ENCODE measurements at regions not wholly inside any gene's neighbourhood (a gene's known extent, or its start where the extent isn't known, plus 50 kb on each side); places are given as distances from the start of the nearest gene placed in this dataset.

DNA sequence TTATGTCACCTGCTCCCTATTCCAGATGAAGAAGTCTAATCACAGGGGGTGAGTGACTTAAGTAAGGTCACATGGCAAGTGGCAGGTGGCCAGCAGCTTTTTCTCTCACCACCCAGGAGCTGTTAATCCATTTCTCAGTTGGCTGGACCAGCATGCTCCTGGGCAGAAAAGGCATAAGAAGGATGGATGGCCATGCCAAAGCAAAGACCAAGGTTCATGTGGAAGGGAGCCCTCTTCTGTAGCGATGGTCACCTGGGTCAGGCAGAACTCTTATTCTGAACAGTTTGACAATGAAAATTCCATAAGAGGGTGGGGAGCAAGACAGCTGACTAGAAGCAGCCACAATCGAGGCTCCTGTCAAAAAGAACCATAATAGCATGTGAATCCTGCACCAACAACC lies 538.1 kb downstream of the SUCLA2 start:
- Histone ChIP-seq H3K27me3 (ENCODE audit: low read depth) (no peaks in the 10 kb centered on the region), H3K4me1 (no peaks in the 10 kb centered on the region), H3K9me3 (replicated peaks) (peaks cover 16% of the 10 kb centered on the region), H3K27ac (replicated peaks) (no peak overlapping the region), H3K36me3 (no peaks in the 10 kb centered on the region), H3K4me3 (no peak overlapping the region)
- TF ChIP-seq, protein P1, sequence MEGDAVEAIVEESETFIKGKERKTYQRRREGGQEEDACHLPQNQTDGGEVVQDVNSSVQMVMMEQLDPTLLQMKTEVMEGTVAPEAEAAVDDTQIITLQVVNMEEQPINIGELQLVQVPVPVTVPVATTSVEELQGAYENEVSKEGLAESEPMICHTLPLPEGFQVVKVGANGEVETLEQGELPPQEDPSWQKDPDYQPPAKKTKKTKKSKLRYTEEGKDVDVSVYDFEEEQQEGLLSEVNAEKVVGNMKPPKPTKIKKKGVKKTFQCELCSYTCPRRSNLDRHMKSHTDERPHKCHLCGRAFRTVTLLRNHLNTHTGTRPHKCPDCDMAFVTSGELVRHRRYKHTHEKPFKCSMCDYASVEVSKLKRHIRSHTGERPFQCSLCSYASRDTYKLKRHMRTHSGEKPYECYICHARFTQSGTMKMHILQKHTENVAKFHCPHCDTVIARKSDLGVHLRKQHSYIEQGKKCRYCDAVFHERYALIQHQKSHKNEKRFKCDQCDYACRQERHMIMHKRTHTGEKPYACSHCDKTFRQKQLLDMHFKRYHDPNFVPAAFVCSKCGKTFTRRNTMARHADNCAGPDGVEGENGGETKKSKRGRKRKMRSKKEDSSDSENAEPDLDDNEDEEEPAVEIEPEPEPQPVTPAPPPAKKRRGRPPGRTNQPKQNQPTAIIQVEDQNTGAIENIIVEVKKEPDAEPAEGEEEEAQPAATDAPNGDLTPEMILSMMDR (IDR thresholded peaks at IDR 0.05; ENCODE audit: borderline replicate concordance): no peak
- intact Hi-C loops (cut with micrococcal nuclease): no loop called here
- DNase-seq: no peak

DNA sequence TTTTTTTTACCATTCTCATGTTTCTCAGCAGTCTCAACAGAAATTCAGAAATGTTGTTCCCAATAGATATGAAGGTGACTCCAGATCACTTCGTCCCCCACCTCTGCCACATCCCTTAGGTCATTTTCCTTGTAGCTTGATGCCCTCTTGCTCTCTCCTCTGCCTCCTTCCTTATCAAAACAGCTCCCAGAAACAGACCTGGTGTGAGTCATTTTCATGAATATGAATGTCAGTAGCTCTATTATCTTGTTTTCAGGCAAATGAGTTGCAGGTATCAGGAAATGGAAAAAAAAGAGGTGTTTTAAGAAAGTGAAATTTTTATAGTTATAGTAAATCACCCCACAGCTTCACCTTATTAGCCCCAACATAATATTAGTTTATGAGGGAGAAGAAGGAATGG lies 539.3 kb downstream of the SUCLA2 start:
- H3K36me3 ChIP-seq: no peaks in the 10 kb centered on the region
- no peak overlapping the region for H3K27ac ChIP-seq (replicated peaks)
- no peaks in the 10 kb centered on the region for H3K4me1 ChIP-seq
- DNase-seq: no peak
- H3K27me3 ChIP-seq (ENCODE audit: low read depth): no peaks in the 10 kb centered on the region
- H3K9me3 ChIP-seq (replicated peaks): peaks cover 10% of the 10 kb centered on the region
- intact Hi-C loops (cut with micrococcal nuclease): no loop called here
- TF ChIP-seq, protein P1 (IDR thresholded peaks at IDR 0.05; ENCODE audit: borderline replicate concordance): no peak
- H3K4me3 ChIP-seq: no peak overlapping the region

DNA sequence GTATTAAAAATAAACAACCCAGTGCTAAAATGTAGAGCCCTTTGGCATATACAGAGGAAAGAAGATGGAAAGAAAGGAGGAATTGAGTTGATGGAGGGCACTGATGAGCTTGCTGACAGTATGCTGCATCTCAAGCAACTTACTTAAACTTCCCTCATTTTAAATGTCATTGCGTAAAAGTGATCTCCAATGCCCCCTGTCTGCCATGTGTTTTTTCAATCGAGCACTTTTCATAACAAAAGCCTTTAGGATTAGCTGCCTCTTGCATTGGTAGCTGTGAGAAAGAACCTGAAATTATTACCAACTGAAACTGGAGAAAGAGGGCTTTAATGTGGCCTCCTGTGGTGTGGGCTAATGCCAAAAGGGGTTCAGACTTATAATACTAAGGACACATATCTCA lies 541.6 kb downstream of the SUCLA2 start:
- Histone ChIP-seq H3K36me3 (no peaks in the 10 kb centered on the region), H3K27me3 (ENCODE audit: low read depth) (no peaks in the 10 kb centered on the region), H3K4me3 (no peak overlapping the region), H3K27ac (replicated peaks) (no peak overlapping the region), H3K9me3 (replicated peaks) (no peaks in the 10 kb centered on the region), H3K4me1 (no peaks in the 10 kb centered on the region)
- intact Hi-C loops (cut with micrococcal nuclease): no loop called here
- DNase-seq: no peak
- TF ChIP-seq, protein P1 (IDR thresholded peaks at IDR 0.05; ENCODE audit: borderline replicate concordance): no peak

DNA sequence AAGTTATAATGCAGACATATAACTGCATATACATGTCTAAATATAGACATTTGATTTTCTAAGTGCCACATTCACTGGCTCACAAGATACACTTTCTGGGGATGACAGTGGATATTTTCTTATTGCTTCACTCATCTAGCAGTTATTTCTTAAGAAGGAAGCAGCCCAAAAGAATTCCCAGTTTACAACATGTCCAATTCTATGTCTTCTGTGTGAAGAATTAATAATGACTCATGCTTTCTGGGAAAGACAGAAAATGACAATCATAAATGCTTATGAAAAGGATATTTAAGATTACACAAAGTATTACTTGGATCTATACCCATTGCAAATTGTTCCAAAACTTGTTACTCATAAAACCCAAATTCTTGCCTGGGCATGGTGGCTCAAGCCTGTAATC lies 543.4 kb downstream of the SUCLA2 start:
- no peak for DNase-seq
- H3K4me1 ChIP-seq: no peaks in the 10 kb centered on the region
- TF ChIP-seq, protein P1 (IDR thresholded peaks at IDR 0.05; ENCODE audit: borderline replicate concordance): no peak
- H3K36me3 ChIP-seq: no peaks in the 10 kb centered on the region
- intact Hi-C loops (cut with micrococcal nuclease): no loop called here
- H3K4me3 ChIP-seq: no peak overlapping the region
- no peaks in the 10 kb centered on the region for H3K9me3 ChIP-seq (replicated peaks)
- H3K27me3 ChIP-seq (ENCODE audit: low read depth): no peaks in the 10 kb centered on the region
- no peak overlapping the region for H3K27ac ChIP-seq (replicated peaks)

DNA sequence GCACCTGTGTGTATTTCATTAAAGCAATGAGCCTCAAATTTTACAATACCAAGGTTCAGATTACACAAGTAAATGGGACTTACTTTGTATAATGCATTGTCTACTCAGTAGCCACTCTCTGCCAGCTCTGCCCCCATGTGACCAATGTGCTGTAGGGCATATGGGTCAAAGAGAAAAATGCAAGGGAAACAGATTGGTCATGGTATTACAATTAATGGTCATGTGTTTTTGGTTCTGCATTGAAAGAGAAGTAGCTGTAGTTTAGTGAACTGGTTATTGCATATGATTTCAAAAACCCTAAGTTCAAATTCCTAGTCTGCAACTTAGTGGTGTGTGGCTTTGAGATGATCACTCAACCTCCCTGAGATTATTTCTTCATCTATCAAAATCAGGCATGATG lies 545.4 kb downstream of the SUCLA2 start:
- Histone ChIP-seq H3K9me3 (replicated peaks) (no peaks in the 10 kb centered on the region), H3K27ac (replicated peaks) (no peak overlapping the region), H3K4me3 (no peak overlapping the region), H3K4me1 (no peaks in the 10 kb centered on the region), H3K36me3 (no peaks in the 10 kb centered on the region), H3K27me3 (ENCODE audit: low read depth) (no peaks in the 10 kb centered on the region)
- DNase-seq: no peak
- TF ChIP-seq, protein P1 (IDR thresholded peaks at IDR 0.05; ENCODE audit: borderline replicate concordance): no peak
- intact Hi-C loops (cut with micrococcal nuclease): no loop called here

DNA sequence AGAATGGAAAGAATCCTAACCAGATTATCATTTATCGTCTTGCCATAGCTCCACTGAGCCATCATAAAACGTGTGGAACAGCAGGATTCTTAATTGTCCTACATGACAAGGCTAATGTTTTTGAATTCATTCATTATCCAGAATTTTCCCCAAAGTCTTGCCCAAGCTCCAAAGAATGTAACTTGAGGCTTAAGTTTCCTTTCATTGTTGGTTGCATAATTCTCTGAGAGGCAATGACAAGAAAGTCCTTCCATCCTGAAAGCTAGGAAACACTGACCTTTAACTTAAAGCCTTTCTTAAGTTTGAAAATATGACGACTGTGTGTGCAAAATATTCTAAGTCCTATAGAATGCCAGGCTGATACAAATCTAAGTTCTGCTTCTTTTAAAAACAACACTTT lies 546.1 kb downstream of the SUCLA2 start:
- no peaks in the 10 kb centered on the region for H3K4me1 ChIP-seq
- intact Hi-C loops (cut with micrococcal nuclease): no loop called here
- no peak overlapping the region for H3K27ac ChIP-seq (replicated peaks)
- no peak for DNase-seq
- no peaks in the 10 kb centered on the region for H3K36me3 ChIP-seq
- H3K4me3 ChIP-seq: no peak overlapping the region
- no peaks in the 10 kb centered on the region for H3K27me3 ChIP-seq (ENCODE audit: low read depth)
- TF ChIP-seq, protein P1 (IDR thresholded peaks at IDR 0.05; ENCODE audit: borderline replicate concordance): no peak
- no peaks in the 10 kb centered on the region for H3K9me3 ChIP-seq (replicated peaks)

Measured in left ventricle myocardium inferior (tissue), 1 donor.